ENCODE measurements at regions not wholly inside any gene's neighbourhood (a gene's known extent, or its start where the extent isn't known, plus 50 kb on each side); places are given as distances from the start of the nearest gene placed in this dataset.

- dilution Hi-C loops (cut with MboI; ENCODE audit: extremely low pct_ligation_motif_present, low sequenced_read_pairs) = no loop called here
- TF ChIP-seq CTCF (optimal IDR thresholded peaks at IDR 0.05 in 1 of 3, IDR thresholded peaks at IDR 0.05 in 1 of 3, conservative IDR thresholded peaks at IDR 0.05 in 1 of 3; ENCODE audit: extremely low read depth in 1 of 3, insufficient read depth in 2 of 3, low read length in 3 of 3) = no peak
- TF ChIP-seq EZH2 (IDR thresholded peaks at IDR 0.05; ENCODE audit: low read length) = no peak
- FAIRE-seq = no peak
These were observed 118.5 kb upstream of the SLC25A36 start for GRCh38 chr3:140823106-140823505.

GRCh38 chr3:140827894-140828293 is 113.7 kb upstream of the SLC25A36 start:
- Histone ChIP-seq H3K4me2 (ENCODE audit: control insufficient read depth, extremely low read depth, insufficient read depth, low read depth, low read length) (no peak overlapping the region), H4K20me1 (ENCODE audit: control insufficient read depth, extremely low read depth, insufficient read depth, low read length) (no peaks in the 10 kb centered on the region), H2AFZ (ENCODE audit: control insufficient read depth, low read length) (no peak overlapping the region), H3K9ac (ENCODE audit: control insufficient read depth, extremely low read depth, insufficient read depth, low read length) (no peak overlapping the region), H3K27ac (ENCODE audit: control insufficient read depth, insufficient read depth, low read length) (no peak overlapping the region), H3K36me3 (ENCODE audit: control insufficient read depth in 2 of 2, extremely low read depth in 1 of 2, insufficient read depth in 2 of 2, low read length in 2 of 2) (no peaks in the 10 kb centered on the region), H3K4me1 (ENCODE audit: control insufficient read depth, extremely low read depth, insufficient read depth, low read length) (no peaks in the 10 kb centered on the region), H3K27me3 (ENCODE audit: control insufficient read depth, extremely low read depth, insufficient read depth, low read length) (no peaks in the 10 kb centered on the region), H3K9me3 (ENCODE audit: control insufficient read depth, low read depth, low read length) (no peaks in the 10 kb centered on the region), H3K79me2 (ENCODE audit: control insufficient read depth, insufficient read depth, low read length) (no peaks in the 10 kb centered on the region), H3K4me3 (ENCODE audit: control insufficient read depth in 2 of 3, extremely low read depth in 1 of 3, insufficient read depth in 2 of 3, low read depth in 1 of 3, low read length in 3 of 3) (no peak overlapping the region), H3K9me1 (ENCODE audit: control insufficient read depth, extremely low read depth, insufficient read depth, low read length) (no peaks in the 10 kb centered on the region)
- FAIRE-seq (no peak), DNase-seq (ENCODE audit: low read depth, low spot score) (no peak)
- dilution Hi-C loops (cut with MboI; ENCODE audit: extremely low pct_ligation_motif_present, low sequenced_read_pairs) = no loop called here
- TF ChIP-seq EZH2 (IDR thresholded peaks at IDR 0.05; ENCODE audit: low read length) (no peak), CTCF (optimal IDR thresholded peaks at IDR 0.05 in 1 of 3, IDR thresholded peaks at IDR 0.05 in 1 of 3, conservative IDR thresholded peaks at IDR 0.05 in 1 of 3; ENCODE audit: extremely low read depth in 1 of 3, insufficient read depth in 2 of 3, low read length in 3 of 3) (no peak)

More at GRCh38 chr3:140823106-140823505, 118.5 kb upstream of the SLC25A36 start:
- Histone ChIP-seq H2AFZ (ENCODE audit: control insufficient read depth, low read length) (no peak overlapping the region), H3K79me2 (ENCODE audit: control insufficient read depth, insufficient read depth, low read length) (no peaks in the 10 kb centered on the region), H3K4me3 (ENCODE audit: control insufficient read depth in 2 of 3, extremely low read depth in 1 of 3, insufficient read depth in 2 of 3, low read depth in 1 of 3, low read length in 3 of 3) (no peak overlapping the region), H3K27me3 (ENCODE audit: control insufficient read depth, extremely low read depth, insufficient read depth, low read length) (no peaks in the 10 kb centered on the region), H3K9me1 (ENCODE audit: control insufficient read depth, extremely low read depth, insufficient read depth, low read length) (no peaks in the 10 kb centered on the region), H3K36me3 (ENCODE audit: control insufficient read depth in 2 of 2, extremely low read depth in 1 of 2, insufficient read depth in 2 of 2, low read length in 2 of 2) (no peaks in the 10 kb centered on the region), H3K4me1 (ENCODE audit: control insufficient read depth, extremely low read depth, insufficient read depth, low read length) (no peaks in the 10 kb centered on the region), H3K27ac (ENCODE audit: control insufficient read depth, insufficient read depth, low read length) (no peak overlapping the region), H3K9me3 (ENCODE audit: control insufficient read depth, low read depth, low read length) (no peaks in the 10 kb centered on the region), H3K9ac (ENCODE audit: control insufficient read depth, extremely low read depth, insufficient read depth, low read length) (no peak overlapping the region), H3K4me2 (ENCODE audit: control insufficient read depth, extremely low read depth, insufficient read depth, low read depth, low read length) (no peak overlapping the region), H4K20me1 (ENCODE audit: control insufficient read depth, extremely low read depth, insufficient read depth, low read length) (no peaks in the 10 kb centered on the region)
- DNase-seq (ENCODE audit: low read depth, low spot score) = no peak

All from keratinocyte (primary cell).